IMR-90 (cell line): ENCODE measurements at regions not wholly inside any gene's neighbourhood (a gene's known extent, or its start where the extent isn't known, plus 50 kb on each side); places are given as distances from the start of the nearest gene placed in this dataset.

Experiments
- ATAC-seq: fragments of 200-7000 bp; cut with Tn5 transposase; 2 replicates; pipeline ENCODE4 v1.9.1; 2020; ENCODE audit warnings: low read depth, mild to moderate bottlenecking, moderate library complexity
- BruUV-seq: library from RNA; stranded (reverse); fragments of 400-500 nt; replicated peaks from 2 replicates; lab custom pipeline; 2021; lab: Mats Ljungman, UMichigan
- CTCF ChIA-PET: fragments of 300-600 bp; formaldehyde crosslinking; extraction: SDS; loops from one replicate; lab custom pipeline; 2021; ENCODE audit warnings: antibody characterized with exemption; lab: Yijun Ruan, JAX
- POLR2A ChIA-PET: fragments of 300-600 bp; sonication (Branson Sonifier 250); formaldehyde crosslinking; loops from one replicate; lab custom pipeline; 2022; ENCODE audit warnings: antibody characterized with exemption; ENCODE audit not compliant: unreplicated experiment; lab: Charles Lee
- DNase-seq: peaks from one replicate; pipeline ENCODE4 v3.0.0; 2013
- H2AFZ ChIP-seq: replicated peaks from 2 replicates; pipeline ENCODE3; 2013; ENCODE audit warnings: low read length, mild to moderate bottlenecking; ENCODE audit not compliant: poor library complexity
- H2AK5ac ChIP-seq: 2 replicates; pipeline ENCODE4 v1.6.1; 2013; ENCODE audit warnings: low read depth, low read length, inconsistent platforms
- H2AK9ac ChIP-seq: replicated peaks from 2 replicates; pipeline ENCODE3; 2013; ENCODE audit warnings: mild to moderate bottlenecking, low read depth, low read length, moderate library complexity; ENCODE audit not compliant: poor library complexity
- H2BK120ac ChIP-seq: 2 replicates; pipeline ENCODE4 v1.6.1; 2013; ENCODE audit warnings: low read depth, low read length, inconsistent platforms
- H2BK15ac ChIP-seq: 3 replicates; pipeline ENCODE4 v1.6.1; 2013; ENCODE audit warnings: low read depth, low read length, inconsistent platforms
- H2BK20ac ChIP-seq: 2 replicates; pipeline ENCODE4 v1.6.1; 2013; ENCODE audit warnings: low read depth, mild to moderate bottlenecking, inconsistent platforms, low read length, moderate library complexity
- H2BK5ac ChIP-seq: 2 replicates; pipeline ENCODE4 v1.6.1; 2013; ENCODE audit warnings: mild to moderate bottlenecking, low read depth, low read length, inconsistent platforms; ENCODE audit not compliant: poor library complexity, severe bottlenecking
- H3K14ac ChIP-seq: replicated peaks from 2 replicates; pipeline ENCODE4 v1.6.1; 2013; ENCODE audit warnings: low read depth, low read length, inconsistent platforms
- H3K18ac ChIP-seq: 2 replicates; pipeline ENCODE4 v1.6.1; 2013; ENCODE audit warnings: low read depth, low read length, control low read depth
- H3K23ac ChIP-seq: 2 replicates; pipeline ENCODE4 v1.6.1; 2013; ENCODE audit warnings: low read depth, low read length, inconsistent platforms
- H3K27ac ChIP-seq: 2 replicates; pipeline ENCODE4 v1.5.1; 2013; ENCODE audit warnings: mild to moderate bottlenecking, control low read depth, low read length; ENCODE audit not compliant: insufficient read depth
- H3K27me3 ChIP-seq: 2 replicates; pipeline ENCODE4 v1.6.1; 2013; ENCODE audit warnings: low read length; ENCODE audit not compliant: control insufficient read depth, insufficient read depth
- H3K36me3 ChIP-seq: 2 replicates; pipeline ENCODE4 v1.6.1; 2013; ENCODE audit warnings: low read length, mixed read lengths; ENCODE audit not compliant: control insufficient read depth, insufficient read depth
- H3K4ac ChIP-seq: 2 replicates; pipeline ENCODE4 v1.6.1; 2013; ENCODE audit warnings: low read depth, low read length, inconsistent platforms
- H3K4me1 ChIP-seq: 2 replicates; pipeline ENCODE4 v1.6.1; 2013; ENCODE audit warnings: low read length, mixed read lengths; ENCODE audit not compliant: control insufficient read depth, insufficient read depth
- H3K4me2 ChIP-seq: 2 replicates; pipeline ENCODE4 v1.6.1; 2013; ENCODE audit warnings: low read depth, mild to moderate bottlenecking, control low read depth, low read length, moderate library complexity
- H3K4me3 ChIP-seq: 2 replicates; pipeline ENCODE4 v1.5.1; 2013; ENCODE audit warnings: low read depth, mild to moderate bottlenecking, control low read depth, low read length, moderate library complexity; ENCODE audit not compliant: insufficient read depth
- H3K56ac ChIP-seq: 2 replicates; pipeline ENCODE4 v1.6.1; 2013; ENCODE audit warnings: low read length, inconsistent platforms; ENCODE audit not compliant: insufficient read depth; ENCODE audit errors: extremely low read depth
- H3K79me1 ChIP-seq, 2 experiments: 2 replicates each; pipeline ENCODE4 v1.6.1; 2013; ENCODE audit warnings: low read length in 2 of 2, inconsistent platforms in 1 of 2, low read depth in 1 of 2
- H3K9ac ChIP-seq: 2 replicates; pipeline ENCODE4 v1.6.1; 2013; ENCODE audit warnings: low read depth, low read length, control low read depth
- H3K9me1 ChIP-seq: 2 replicates; pipeline ENCODE4 v1.6.1; 2013; ENCODE audit warnings: low read length, inconsistent platforms; ENCODE audit not compliant: insufficient read depth
- H3K9me3 ChIP-seq: 2 replicates; pipeline ENCODE4 v1.6.1; 2013; ENCODE audit warnings: low read length; ENCODE audit not compliant: control insufficient read depth, insufficient read depth
- H4K20me1 ChIP-seq: 2 replicates; pipeline ENCODE4 v1.6.1; 2013; ENCODE audit warnings: low read length, inconsistent platforms; ENCODE audit not compliant: insufficient read depth
- H4K5ac ChIP-seq: 2 replicates; pipeline ENCODE4 v1.6.1; 2013; ENCODE audit warnings: mild to moderate bottlenecking, low read depth, low read length, control low read depth
- H4K8ac ChIP-seq, 2 experiments: 2 replicates each; pipeline ENCODE4 v1.6.1; 2013; ENCODE audit warnings: low read depth in 2 of 2, low read length in 2 of 2, control low read depth in 1 of 2, inconsistent platforms in 1 of 2
- H4K91ac ChIP-seq: 2 replicates; pipeline ENCODE4 v1.6.1; 2013; ENCODE audit warnings: low read depth, low read length, inconsistent platforms; ENCODE audit not compliant: insufficient read depth
- BHLHE40 ChIP-seq: fragments of 150-350 bp; IDR thresholded peaks from 2 replicates; pipeline ENCODE4 v1.6.1; 2016; ENCODE audit warnings: mild to moderate bottlenecking, low read depth, low read length
- CEBPB ChIP-seq: IDR thresholded peaks from 2 replicates; pipeline ENCODE4 v1.6.1; 2012; ENCODE audit warnings: low read depth, low read length, improper control_type of control experiment
- CHD1 ChIP-seq: IDR thresholded peaks from 2 replicates; pipeline ENCODE4 v1.6.1; 2012; ENCODE audit warnings: low read depth, low read length, improper control_type of control experiment
- CTCF ChIP-seq: conservative IDR thresholded peaks from 2 replicates; pipeline ENCODE4 v1.5.1; 2012; ENCODE audit warnings: mild to moderate bottlenecking, low read depth, low read length, improper control_type of control experiment
- ELK1 ChIP-seq: fragments of 150-350 bp; IDR thresholded peaks from 2 replicates; pipeline ENCODE4 v1.6.1; 2016; ENCODE audit warnings: low read depth, mild to moderate bottlenecking, low read length, moderate library complexity, borderline replicate concordance
- FOS ChIP-seq: fragments of 150-350 bp; IDR thresholded peaks from 2 replicates; pipeline ENCODE4 v1.6.1; 2016; ENCODE audit warnings: low read depth, low read length
- MAFK ChIP-seq: IDR thresholded peaks from 2 replicates; pipeline ENCODE4 v1.6.1; 2012; ENCODE audit warnings: low read depth, low read length, improper control_type of control experiment
- MAZ ChIP-seq: IDR thresholded peaks from 2 replicates; pipeline ENCODE4 v1.6.1; 2012; ENCODE audit warnings: low read depth, mild to moderate bottlenecking, low read length, improper control_type of control experiment, moderate library complexity, borderline replicate concordance
- MXI1 ChIP-seq: IDR thresholded peaks from 2 replicates; pipeline ENCODE4 v1.6.1; 2012; ENCODE audit warnings: low read depth, mild to moderate bottlenecking, low read length, moderate library complexity, borderline replicate concordance
- NFE2L2 ChIP-seq: fragments of 150-350 bp; IDR thresholded peaks from 2 replicates; pipeline ENCODE4 v1.6.1; 2016; ENCODE audit warnings: low read depth, mild to moderate bottlenecking, low read length
- RCOR1 ChIP-seq: IDR thresholded peaks from 2 replicates; pipeline ENCODE4 v1.6.1; 2012; ENCODE audit warnings: mild to moderate bottlenecking, low read length, improper control_type of control experiment; ENCODE audit not compliant: insufficient replicate concordance
- RFX5 ChIP-seq: IDR thresholded peaks from 2 replicates; pipeline ENCODE4 v1.8.0; 2012; ENCODE audit warnings: low read depth, mild to moderate bottlenecking, low read length, moderate library complexity
- SMC3 ChIP-seq: fragments of 150-350 bp; IDR thresholded peaks from 2 replicates; pipeline ENCODE4 v1.6.1; 2016; ENCODE audit warnings: low read depth, mild to moderate bottlenecking, antibody characterized with exemption, low read length, moderate library complexity
- USF2 ChIP-seq: fragments of 150-350 bp; IDR thresholded peaks from 2 replicates; pipeline ENCODE4 v1.6.1; 2017; ENCODE audit warnings: mild to moderate bottlenecking, antibody characterized with exemption, low read length, low read depth
- WGBS, 2 experiments: methylation state at CpG; one replicate each; pipeline versions ENCODE4 v1.1.5 to v1.1.7; 2013; ENCODE audit warnings: missing lambda C conversion rate in 2 of 2; ENCODE audit not compliant: insufficient read length in 1 of 2; ENCODE audit errors: extremely low coverage in 2 of 2; 5-methylcytosine and 5-hydroxymethylcytosine counted together
- dilution Hi-C: fragments of 300-500 bp; cut with HindIII; formaldehyde crosslinking; loops from one replicate; pipeline ENCODE4 v1.14.3; 2018; ENCODE audit warnings: low sequenced_read_pairs; ENCODE audit not compliant: unreplicated experiment
- in situ Hi-C: fragments of 300-500 bp; cut with MboI; formaldehyde crosslinking; loops from 3 replicates; pipeline ENCODE4 v1.14.3; 2019; ENCODE audit warnings: low sequenced_read_pairs, inconsistent platforms, mixed read lengths
- intact Hi-C: fragments of 100-400 bp; cut with micrococcal nuclease; formaldehyde crosslinking; loops from 2 replicates; pipeline ENCODE4 v1.10.0; 2022

- Histone ChIP-seq H3K9me3 (peaks cover 23% of the 10 kb centered on the region), H3K9me1 (no peaks in the 10 kb centered on the region), H2AK5ac (no peak overlapping the region), H2BK15ac (no peak overlapping the region), H3K36me3 (no peaks in the 10 kb centered on the region), H4K20me1 (no peaks in the 10 kb centered on the region), H2AK9ac (no peak overlapping the region), H3K79me1 (no peaks in the 10 kb centered on the region), H3K27ac (no peak overlapping the region), H3K4me1 (no peaks in the 10 kb centered on the region), H3K4ac (no peak overlapping the region), H3K56ac (no peak overlapping the region), H3K18ac (no peak overlapping the region), H4K91ac (no peak overlapping the region), H3K9ac (no peak overlapping the region), H3K4me2 (no peak overlapping the region), H3K27me3 (no peaks in the 10 kb centered on the region), H2BK5ac (no peak overlapping the region), H2AFZ (no peak overlapping the region), H3K23ac (no peak overlapping the region), H4K8ac (no peak overlapping the region), H3K14ac (no peak overlapping the region), H2BK20ac (no peak overlapping the region), H4K5ac (no peak overlapping the region), H2BK120ac (no peak overlapping the region), H3K4me3 (no peak overlapping the region)
- CTCF ChIA-PET, result no interaction called here
- ATAC-seq, result no peak
- in situ Hi-C loops (no loop called here), dilution Hi-C loops (no loop called here), intact Hi-C loops (no loop called here)
- DNase-seq, result no peak
- no peak for TF ChIP-seq USF2
- TF ChIP-seq MAZ, result no peak
- TF ChIP-seq FOS, result no peak
- no peak for TF ChIP-seq CHD1
- no peak for TF ChIP-seq RFX5
- no peak for TF ChIP-seq ELK1
- TF ChIP-seq BHLHE40, result no peak
- TF ChIP-seq MXI1, result no peak
- no peak for TF ChIP-seq MAFK
- TF ChIP-seq RCOR1, result no peak
- no peak for TF ChIP-seq NFE2L2
- TF ChIP-seq CEBPB, result no peak
- no peak for TF ChIP-seq SMC3
- no peak for TF ChIP-seq CTCF
- POLR2A ChIA-PET, result no interaction called here
- 72% methylated on average over 3 of the region's 7 CpGs; no CpG with 5 or more reads in 1 of the 2 experiments for WGBS, 2 experiments
- BruUV-seq, result no TSS peak
Measured at GRCh38 chr2:516131-516530, 161.1 kb downstream of the TMEM18 start.
